ENCODE measurements at regions not wholly inside any gene's neighbourhood (a gene's known extent, or its start where the extent isn't known, plus 50 kb on each side); places are given as distances from the start of the nearest gene placed in this dataset.

GRCh38 chr3:194876403-194877095 lies 190.9 kb downstream of the FAM43A start:
- Histone ChIP-seq H3K36me3 (ENCODE audit: control insufficient read depth, low read length) (no peaks in the 10 kb centered on the region), H3K79me2 (ENCODE audit: control insufficient read depth, low read length) (no peaks in the 10 kb centered on the region), H3K27me3 (ENCODE audit: control insufficient read depth, low read length) (peaks cover 9% of the 10 kb centered on the region), H3K9me3 (ENCODE audit: control insufficient read depth, insufficient read depth, low read length) (no peaks in the 10 kb centered on the region), H3K9me2 (replicated peaks; ENCODE audit: control insufficient read depth, low read length) (no peaks in the 10 kb centered on the region), H3K4me2 (ENCODE audit: low read length) (no peak overlapping the region), H3K27ac (ENCODE audit: low read depth, low read length) (no peak overlapping the region), H3K4me3 (ENCODE audit: low read length) (no peak overlapping the region), H3K4me1 (ENCODE audit: control insufficient read depth, low read length) (peaks cover 5% of the 10 kb centered on the region; the same call in 1 of the 2 replicates), H4K20me1 (ENCODE audit: control insufficient read depth, insufficient read depth, low read depth, low read length) (no peaks in the 10 kb centered on the region), H3F3A (ENCODE audit: control insufficient read depth, insufficient read depth) (no peaks in the 10 kb centered on the region)
- no peak for TF ChIP-seq CTCF (IDR thresholded peaks at IDR 0.05; ENCODE audit: low read depth, low read length, poor library complexity, severe bottlenecking)
- no peak for TF ChIP-seq EZH2phosphoT487 (IDR thresholded peaks at IDR 0.05; ENCODE audit: borderline replicate concordance, low read length)

- Histone ChIP-seq H4K20me1 (ENCODE audit: control insufficient read depth, insufficient read depth, low read depth, low read length) (no peaks in the 10 kb centered on the region), H3K36me3 (ENCODE audit: control insufficient read depth, low read length) (no peaks in the 10 kb centered on the region), H3K79me2 (ENCODE audit: control insufficient read depth, low read length) (no peaks in the 10 kb centered on the region), H3K27ac (ENCODE audit: low read depth, low read length) (no peak overlapping the region), H3K4me3 (ENCODE audit: low read length) (no peak overlapping the region), H3F3A (ENCODE audit: control insufficient read depth, insufficient read depth) (no peaks in the 10 kb centered on the region), H3K4me1 (ENCODE audit: control insufficient read depth, low read length) (peaks cover 5% of the 10 kb centered on the region; the same call in 1 of the 2 replicates), H3K27me3 (ENCODE audit: control insufficient read depth, low read length) (peaks cover 12% of the 10 kb centered on the region), H3K9me3 (ENCODE audit: control insufficient read depth, insufficient read depth, low read length) (no peaks in the 10 kb centered on the region), H3K4me2 (ENCODE audit: low read length) (no peak overlapping the region), H3K9me2 (replicated peaks; ENCODE audit: control insufficient read depth, low read length) (no peaks in the 10 kb centered on the region)
- TF ChIP-seq EZH2phosphoT487 (IDR thresholded peaks at IDR 0.05; ENCODE audit: borderline replicate concordance, low read length) (no peak), CTCF (IDR thresholded peaks at IDR 0.05; ENCODE audit: low read depth, low read length, poor library complexity, severe bottlenecking) (no peak)
These were observed 191.8 kb downstream of the FAM43A start for GRCh38 chr3:194877291-194878119.

GRCh38 chr3:194879126-194879877 lies 193.6 kb downstream of the FAM43A start:
- Histone ChIP-seq H3K4me3 (ENCODE audit: low read length) (no peak overlapping the region), H3K9me2 (replicated peaks; ENCODE audit: control insufficient read depth, low read length) (no peaks in the 10 kb centered on the region), H3K27me3 (ENCODE audit: control insufficient read depth, low read length) (peaks cover 8% of the 10 kb centered on the region), H3K9me3 (ENCODE audit: control insufficient read depth, insufficient read depth, low read length) (peaks cover 12% of the 10 kb centered on the region), H3K4me2 (ENCODE audit: low read length) (no peak overlapping the region), H3F3A (ENCODE audit: control insufficient read depth, insufficient read depth) (no peaks in the 10 kb centered on the region), H4K20me1 (ENCODE audit: control insufficient read depth, insufficient read depth, low read depth, low read length) (no peaks in the 10 kb centered on the region), H3K27ac (ENCODE audit: low read depth, low read length) (no peak overlapping the region), H3K79me2 (ENCODE audit: control insufficient read depth, low read length) (no peaks in the 10 kb centered on the region), H3K4me1 (ENCODE audit: control insufficient read depth, low read length) (peaks cover 5% of the 10 kb centered on the region; the same call in 1 of the 2 replicates), H3K36me3 (ENCODE audit: control insufficient read depth, low read length) (no peaks in the 10 kb centered on the region)
- TF ChIP-seq CTCF (IDR thresholded peaks at IDR 0.05; ENCODE audit: low read depth, low read length, poor library complexity, severe bottlenecking): no peak
- TF ChIP-seq EZH2phosphoT487 (IDR thresholded peaks at IDR 0.05; ENCODE audit: borderline replicate concordance, low read length): no peak

Measured in DOHH2 (cell line).